Superior temporal gyrus (tissue), 1 donor: ENCODE measurements at regions not wholly inside any gene's neighbourhood (a gene's known extent, or its start where the extent isn't known, plus 50 kb on each side); places are given as distances from the start of the nearest gene placed in this dataset.
A peak's percentile ranks its signal among the peaks of the same experiment; 100 is the strongest.

Experiments used
- DNase-seq: peaks from one replicate; pipeline ENCODE4 v3.0.0-alpha.2; 2016; ENCODE audit errors: extremely low spot score

DNA sequence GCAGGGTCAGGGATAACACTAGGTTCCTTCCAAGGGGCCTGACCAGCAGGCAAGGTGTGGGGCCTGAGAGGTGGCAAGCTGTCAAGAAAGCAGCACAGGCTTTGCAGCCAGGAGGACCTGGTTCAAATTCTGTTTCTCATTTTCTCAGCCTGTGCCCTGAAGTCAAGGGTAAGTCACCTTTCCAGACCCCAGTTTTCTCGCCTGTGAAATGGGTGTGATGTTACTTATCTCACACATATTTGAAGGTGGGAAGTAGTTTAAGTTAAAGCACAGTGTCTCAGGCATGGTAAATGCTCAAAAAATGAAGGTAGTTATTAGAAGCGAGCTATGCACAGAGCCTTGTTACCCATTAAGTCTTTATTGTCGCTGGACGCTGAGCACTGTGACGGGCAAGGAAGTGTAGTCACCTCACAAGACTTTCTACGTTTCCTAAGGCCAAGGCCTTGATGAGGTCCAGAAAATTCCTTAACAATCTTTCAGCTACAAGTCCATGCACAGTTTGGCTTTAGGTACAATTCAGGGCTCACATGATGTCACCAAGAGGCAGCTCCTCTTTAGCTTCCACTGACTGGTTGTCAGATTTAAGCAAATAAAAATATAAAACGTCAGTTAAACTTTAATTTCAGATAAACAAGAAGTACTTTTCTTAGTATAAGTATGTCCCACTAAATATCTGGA is 522.6 kb upstream of the PROK2 start:
- no peak for DNase-seq

DNA sequence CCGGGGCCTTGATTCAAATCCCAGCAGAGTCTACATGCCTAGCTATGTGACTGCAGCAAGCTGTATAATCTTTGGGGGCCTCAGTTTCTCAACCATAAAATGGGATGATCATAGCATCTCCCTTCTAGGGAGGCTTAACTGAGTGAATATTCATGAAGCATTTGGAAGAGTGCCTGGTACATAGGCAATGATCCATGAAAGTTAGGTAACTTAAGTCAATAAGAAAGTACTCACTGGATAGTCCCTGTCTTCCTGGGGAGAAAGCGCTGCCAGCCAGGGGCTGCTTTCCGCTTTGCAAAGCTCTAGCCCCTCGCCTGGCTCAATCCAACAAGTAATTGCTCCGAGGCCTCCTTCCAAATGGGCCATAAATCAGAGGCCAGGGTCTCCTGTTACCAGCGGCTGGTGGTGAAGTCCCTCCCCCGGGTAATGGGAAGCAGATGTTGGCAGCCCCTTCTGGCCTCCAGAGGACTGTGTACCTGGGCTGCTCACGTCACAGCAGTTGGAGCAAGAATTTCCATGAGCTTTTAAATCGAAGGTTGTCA is 521.9 kb upstream of the PROK2 start:
- no peak for DNase-seq

DNA sequence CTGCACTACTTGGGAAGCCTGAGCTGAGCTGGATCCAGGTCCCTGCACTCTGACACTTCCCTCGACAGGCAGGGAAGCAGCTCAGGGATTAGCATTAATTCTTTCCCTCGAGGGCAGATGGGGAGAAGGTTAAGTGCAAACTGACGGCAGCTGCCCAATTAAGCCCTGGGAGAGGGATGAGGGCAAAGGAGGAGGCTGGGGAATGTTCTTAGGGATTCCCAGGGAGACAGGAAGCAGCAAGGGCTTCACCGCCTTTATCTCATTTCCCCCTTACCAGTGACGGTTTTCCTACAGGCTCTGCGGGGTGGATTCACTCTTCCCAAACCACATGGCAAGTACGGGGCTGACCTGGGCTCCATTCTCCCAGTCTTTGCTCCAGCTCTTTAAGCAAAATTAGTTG is 519.0 kb upstream of the PROK2 start:
- DNase-seq = no peak

GRCh38 chr3:72301779-72302178 is 516.8 kb upstream of the PROK2 start:
- no peak for DNase-seq

DNA sequence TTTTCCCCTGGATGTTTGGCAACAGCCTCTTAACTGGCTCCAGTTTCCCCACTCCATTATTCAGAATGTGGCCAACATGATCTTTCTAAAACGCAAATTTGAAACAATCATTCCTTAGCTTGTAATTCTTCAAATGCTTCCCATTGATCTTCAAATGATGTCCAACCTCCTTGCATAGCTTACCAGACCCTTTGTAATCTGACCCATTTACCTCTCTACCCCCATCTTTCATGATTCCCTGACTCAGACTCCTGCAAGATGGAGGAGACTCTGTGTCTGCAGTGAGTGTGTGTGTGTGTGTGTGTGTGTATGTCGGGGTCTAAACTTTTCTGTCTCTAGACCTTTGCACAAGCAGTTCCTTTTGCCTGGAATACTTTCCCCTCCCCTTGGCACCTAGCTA is 515.7 kb upstream of the PROK2 start:
- no peak for DNase-seq

GRCh38 chr3:72299823-72300222 is 514.9 kb upstream of the PROK2 start:
- no peak for DNase-seq

DNA sequence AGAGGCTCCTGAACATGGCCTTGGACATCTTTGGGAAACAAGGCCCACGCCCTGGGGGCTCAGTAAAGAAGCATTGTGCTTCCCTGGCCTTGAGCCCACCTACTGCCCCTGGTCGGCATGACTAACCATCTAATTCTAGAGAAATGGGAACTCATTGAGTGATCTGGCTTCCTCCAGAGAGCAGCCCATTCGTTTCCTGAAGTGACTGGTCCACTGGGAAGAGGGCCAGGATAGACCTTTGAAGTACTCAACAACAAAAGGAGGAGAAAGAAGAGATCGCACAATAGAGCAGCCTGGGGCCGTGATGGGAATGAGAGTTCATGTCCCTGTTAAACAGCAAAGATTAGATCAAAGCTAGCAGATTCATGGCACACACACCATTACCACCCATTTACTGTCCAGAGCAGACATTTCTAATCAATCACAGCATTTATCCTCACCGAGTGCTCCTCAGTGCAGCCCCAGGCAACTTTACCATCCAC is 514.4 kb upstream of the PROK2 start:
- no peak for DNase-seq

DNA sequence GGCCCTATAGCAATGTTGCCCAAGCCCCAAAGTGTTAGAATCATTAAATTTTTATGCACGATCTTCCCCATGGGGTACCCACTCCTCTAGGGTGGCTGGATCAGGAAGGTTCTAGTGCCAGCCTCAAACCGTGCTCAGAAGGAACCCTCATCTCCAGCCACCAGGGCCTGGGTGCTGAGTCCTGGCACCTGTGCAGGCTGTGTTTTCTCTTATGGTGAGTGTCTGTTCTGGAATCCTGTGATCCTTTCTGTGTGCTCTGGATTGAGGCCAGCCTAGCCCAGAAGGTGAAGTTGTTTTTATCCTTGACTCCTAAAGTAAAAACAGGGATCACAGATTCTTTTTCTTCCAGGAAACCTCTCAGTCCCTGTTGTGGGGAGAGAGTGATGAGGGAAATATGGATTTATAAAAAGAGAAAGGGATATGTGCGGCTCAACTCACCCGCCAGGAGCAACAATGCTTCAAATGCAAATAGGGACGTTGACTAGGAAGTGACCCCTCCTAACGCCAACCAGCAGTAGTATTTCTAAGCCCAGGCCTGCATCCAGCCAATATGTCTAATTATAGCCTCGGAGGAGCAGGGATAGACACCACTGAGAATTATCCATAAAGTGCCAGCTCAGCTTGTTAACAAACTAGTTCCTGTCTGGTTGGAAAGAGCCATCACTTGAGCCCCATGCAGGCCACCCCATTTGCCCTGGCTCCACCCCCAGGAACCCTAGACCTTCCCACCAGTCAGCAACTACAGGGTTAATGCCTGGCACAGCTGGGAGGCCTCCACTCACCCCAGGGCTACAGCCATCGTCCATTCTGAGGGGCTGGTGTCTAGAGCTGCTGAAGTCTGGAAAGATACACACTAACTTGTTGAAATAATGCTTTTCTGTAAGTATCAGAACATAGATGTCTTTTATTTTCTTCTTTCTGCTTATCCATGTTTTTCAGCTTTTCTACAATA is 513.5 kb upstream of the PROK2 start:
- DNase-seq = no peak

DNA sequence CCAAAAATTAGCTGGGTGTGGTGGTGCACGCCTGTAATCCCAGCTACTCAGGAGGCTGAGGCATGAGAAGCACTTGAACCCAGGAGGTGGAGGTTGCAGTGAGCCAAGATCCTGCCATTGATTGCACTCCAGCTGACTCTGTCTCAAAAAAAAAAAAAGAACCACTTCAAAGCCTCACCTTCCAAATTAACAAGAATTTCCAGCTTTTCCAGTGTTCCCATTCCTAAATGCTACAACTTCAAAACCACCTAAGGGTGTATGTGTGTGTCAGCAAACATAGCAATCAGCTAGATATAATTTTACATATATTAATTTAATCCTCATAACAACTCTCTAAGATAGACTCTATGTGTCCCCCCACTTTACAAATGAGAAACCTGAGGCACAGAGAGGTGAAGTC is 512.5 kb upstream of the PROK2 start:
- DNase-seq = no peak

GRCh38 chr3:72296477-72297111 is 511.6 kb upstream of the PROK2 start:
- DNase-seq = no peak

DNA sequence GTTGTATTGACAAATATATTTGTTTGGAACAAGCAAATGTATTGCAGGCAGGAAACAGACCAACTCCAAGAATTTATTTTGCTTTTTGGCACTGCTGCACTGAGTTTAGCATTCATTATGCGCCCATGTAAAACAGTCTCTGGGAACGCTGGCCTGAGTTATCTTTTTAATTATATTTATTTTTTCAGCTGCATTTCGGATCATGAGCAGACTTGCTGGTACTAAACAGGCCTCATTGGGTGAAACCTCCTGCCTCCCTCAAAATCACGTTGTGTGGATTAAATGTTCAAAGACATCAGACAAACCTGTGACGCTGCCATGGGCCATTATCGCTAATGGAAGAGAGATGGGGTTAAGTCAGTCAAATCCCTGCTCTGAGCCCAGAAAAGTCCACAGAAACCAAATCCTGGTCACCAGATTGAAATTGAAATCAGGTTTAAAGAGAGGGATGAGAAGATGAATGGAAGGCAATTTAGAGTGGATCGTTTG is 511.1 kb upstream of the PROK2 start:
- DNase-seq = no peak

DNA sequence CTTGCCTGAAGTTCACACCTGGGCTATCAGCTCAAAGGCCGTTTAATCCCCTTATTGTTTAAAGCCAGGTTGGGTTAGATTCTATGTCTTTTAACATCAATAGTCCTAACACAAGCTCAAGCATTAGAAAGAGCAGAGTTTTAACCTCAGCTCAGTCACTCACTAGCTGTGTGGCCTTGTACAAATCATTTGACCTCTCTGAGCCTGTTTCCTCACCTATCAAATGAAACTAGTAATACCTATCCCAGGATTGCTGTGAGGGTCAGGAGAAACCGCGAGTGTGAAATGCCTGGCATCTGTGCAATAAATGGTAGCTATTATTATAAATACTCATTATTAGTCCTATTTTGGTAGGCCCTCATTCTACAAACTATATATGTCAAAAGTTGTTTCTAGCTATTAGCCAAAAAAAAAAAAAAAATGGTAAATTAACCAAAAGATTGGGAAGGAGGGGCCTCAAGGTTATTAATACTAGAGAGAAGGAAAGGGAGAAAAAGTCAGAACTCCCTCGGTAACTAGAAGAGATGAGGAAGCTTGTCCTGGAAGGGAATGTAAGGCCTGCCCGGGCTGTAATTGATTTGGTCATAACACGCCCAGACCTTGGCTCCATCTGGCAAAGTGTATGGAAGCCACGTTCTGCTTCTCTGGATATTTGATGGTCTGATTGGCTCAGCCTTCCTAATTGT is 510.5 kb upstream of the PROK2 start:
- DNase-seq = no peak

DNA sequence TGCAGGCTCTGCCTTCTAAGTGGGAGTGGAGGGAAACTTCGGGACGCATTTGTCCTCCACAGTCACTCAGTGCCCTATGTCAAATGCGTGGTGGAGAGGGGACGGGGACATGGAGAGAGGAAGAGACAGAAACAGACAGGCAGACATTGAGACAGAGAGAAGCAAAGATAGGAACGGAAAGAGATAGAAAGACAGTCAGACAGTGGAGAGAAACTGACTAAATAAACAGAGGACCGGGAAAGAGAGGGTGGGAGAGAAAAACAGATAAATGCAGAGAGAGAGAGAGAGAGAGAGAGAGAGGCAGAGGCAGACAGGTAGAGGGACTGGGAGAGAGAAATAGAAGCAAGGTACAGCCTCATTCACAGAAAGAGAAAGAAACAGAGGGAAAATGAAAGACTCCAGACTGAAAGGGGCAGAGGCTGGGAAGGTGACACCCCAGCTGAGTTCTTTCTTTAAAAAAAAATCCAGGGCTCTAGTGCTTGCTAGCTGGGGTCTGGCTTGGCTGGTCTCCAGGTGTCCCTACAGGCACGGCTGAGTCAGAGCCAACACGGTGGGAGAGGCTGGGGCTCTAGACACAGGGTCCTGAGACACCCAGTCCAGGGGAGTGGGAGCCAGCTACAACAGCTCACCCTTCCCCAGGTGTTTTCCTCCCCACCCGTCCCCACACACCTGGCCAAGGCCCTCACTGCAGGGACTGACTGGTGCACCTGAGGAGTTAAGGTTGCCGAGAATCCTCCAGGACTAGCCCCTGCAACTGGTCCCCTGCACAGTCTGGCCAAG is 506.1 kb upstream of the PROK2 start:
- DNase-seq = no peak

- DNase-seq = peak; percentile 51
Measured at GRCh38 chr3:72289692-72290071, 504.7 kb upstream of the PROK2 start.

- DNase-seq = peak; percentile 86
Measured at GRCh38 chr3:72288955-72289691, 504.2 kb upstream of the PROK2 start.

GRCh38 chr3:72287956-72288355 is 503.0 kb upstream of the PROK2 start:
- no peak for DNase-seq

DNA sequence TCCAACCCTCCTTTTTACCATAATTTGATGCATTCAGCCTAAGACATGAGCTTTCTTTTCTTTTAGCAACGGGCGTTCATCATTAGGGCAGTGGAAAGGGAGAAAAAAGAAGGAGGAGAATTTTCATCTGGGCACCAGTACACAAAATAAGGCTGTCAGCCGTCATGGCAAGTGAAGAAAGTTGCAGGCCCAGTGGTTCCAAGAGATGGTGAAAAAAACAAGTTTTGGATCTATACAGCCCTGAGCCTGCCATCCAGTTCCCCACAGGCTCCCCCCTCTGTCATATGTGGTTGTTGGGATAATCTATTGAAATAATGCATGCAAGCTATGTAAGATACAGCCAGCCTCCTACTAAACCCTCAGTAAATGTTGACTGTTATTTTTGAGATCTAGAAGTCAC is 500.6 kb upstream of the PROK2 start:
- DNase-seq = no peak

GRCh38 chr3:72284471-72284870 is 499.5 kb upstream of the PROK2 start:
- DNase-seq = no peak

- DNase-seq = no peak
Measured at GRCh38 chr3:72282918-72283317, 498.0 kb upstream of the PROK2 start.

- no peak for DNase-seq
Measured at GRCh38 chr3:72281551-72281950, 496.6 kb upstream of the PROK2 start.
